ENCODE measurements at regions not wholly inside any gene's neighbourhood (a gene's known extent, or its start where the extent isn't known, plus 50 kb on each side); places are given as distances from the start of the nearest gene placed in this dataset.

DNA sequence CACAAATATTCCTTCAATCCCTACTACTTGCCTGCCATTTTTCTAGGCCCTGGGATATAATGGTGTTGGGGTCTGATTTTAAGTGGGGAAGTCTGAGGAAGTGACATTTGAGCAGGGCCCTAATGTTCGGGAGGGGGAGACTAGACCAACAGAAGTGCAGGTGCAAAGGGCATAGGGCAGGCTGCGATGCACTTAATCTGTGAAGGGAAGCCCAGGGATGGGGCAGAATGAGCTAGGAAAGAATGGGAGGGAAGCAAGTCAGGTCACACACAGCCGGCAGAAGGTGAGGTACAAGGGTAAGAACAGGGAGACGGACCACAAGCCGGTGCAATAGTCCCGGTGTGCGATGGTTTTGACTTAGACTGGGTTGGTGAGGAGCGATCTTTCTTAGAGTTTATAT, 146.8 kb downstream of the UNC5CL start:
- H3F3A ChIP-seq (ENCODE audit: insufficient read depth, low read length), result no peaks in the 10 kb centered on the region
- H3K27me3 ChIP-seq (ENCODE audit: insufficient read depth, low read length), result peaks cover 6% of the 10 kb centered on the region; the same call in 1 of the 2 replicates
- H3K79me2 ChIP-seq (ENCODE audit: insufficient read depth, low read length), result no peaks in the 10 kb centered on the region
- H3K27ac ChIP-seq (ENCODE audit: low read depth, low read length, poor library complexity, severe bottlenecking), result no peak overlapping the region
- no peaks in the 10 kb centered on the region for H3K9me2 ChIP-seq (ENCODE audit: low read depth, low read length)
- H3K4me1 ChIP-seq (ENCODE audit: insufficient read depth, low read length, severe bottlenecking), result no peaks in the 10 kb centered on the region
- no peaks in the 10 kb centered on the region for H3K36me3 ChIP-seq (ENCODE audit: insufficient read depth, low read length)
- TF ChIP-seq, protein P1, sequence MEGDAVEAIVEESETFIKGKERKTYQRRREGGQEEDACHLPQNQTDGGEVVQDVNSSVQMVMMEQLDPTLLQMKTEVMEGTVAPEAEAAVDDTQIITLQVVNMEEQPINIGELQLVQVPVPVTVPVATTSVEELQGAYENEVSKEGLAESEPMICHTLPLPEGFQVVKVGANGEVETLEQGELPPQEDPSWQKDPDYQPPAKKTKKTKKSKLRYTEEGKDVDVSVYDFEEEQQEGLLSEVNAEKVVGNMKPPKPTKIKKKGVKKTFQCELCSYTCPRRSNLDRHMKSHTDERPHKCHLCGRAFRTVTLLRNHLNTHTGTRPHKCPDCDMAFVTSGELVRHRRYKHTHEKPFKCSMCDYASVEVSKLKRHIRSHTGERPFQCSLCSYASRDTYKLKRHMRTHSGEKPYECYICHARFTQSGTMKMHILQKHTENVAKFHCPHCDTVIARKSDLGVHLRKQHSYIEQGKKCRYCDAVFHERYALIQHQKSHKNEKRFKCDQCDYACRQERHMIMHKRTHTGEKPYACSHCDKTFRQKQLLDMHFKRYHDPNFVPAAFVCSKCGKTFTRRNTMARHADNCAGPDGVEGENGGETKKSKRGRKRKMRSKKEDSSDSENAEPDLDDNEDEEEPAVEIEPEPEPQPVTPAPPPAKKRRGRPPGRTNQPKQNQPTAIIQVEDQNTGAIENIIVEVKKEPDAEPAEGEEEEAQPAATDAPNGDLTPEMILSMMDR (IDR thresholded peaks at IDR 0.05; ENCODE audit: low read length), result no peak
- TF ChIP-seq EZH2 (IDR thresholded peaks at IDR 0.05; ENCODE audit: borderline replicate concordance, low read length), result no peak
- no peak overlapping the region for H3K4me2 ChIP-seq (ENCODE audit: low read length)
- no peaks in the 10 kb centered on the region for H3K9me3 ChIP-seq (ENCODE audit: low read length)
- H4K20me1 ChIP-seq (ENCODE audit: insufficient read depth, low read length), result no peaks in the 10 kb centered on the region
- H2AFZ ChIP-seq (ENCODE audit: low read length), result no peak overlapping the region
- no peak overlapping the region for H3K4me3 ChIP-seq (ENCODE audit: low read depth, low read length, poor library complexity, severe bottlenecking)
- no peak overlapping the region for H3K9ac ChIP-seq (ENCODE audit: low read length)

DNA sequence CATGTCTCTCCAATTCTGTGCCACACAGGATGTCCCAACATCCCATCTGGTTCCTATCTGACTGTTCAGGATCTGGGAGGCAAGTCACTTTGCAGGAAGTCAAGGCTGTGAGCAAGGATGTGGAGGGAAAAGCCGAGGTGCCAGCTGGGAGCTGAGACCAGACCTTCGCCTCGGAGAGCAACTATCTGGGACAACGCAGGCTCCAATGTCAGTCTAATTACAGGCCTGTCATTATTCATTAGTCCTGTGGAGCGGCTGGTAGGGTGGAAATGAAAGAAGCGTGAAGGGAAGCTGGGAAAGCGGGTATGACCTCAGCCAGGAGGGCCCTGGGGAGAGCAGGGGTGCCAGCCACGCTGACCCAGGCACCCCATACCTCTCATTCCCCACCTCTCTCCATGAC, 147.3 kb downstream of the UNC5CL start:
- Histone ChIP-seq H3K27ac (ENCODE audit: low read depth, low read length, poor library complexity, severe bottlenecking) (no peak overlapping the region), H3K9me2 (ENCODE audit: low read depth, low read length) (no peaks in the 10 kb centered on the region), H4K20me1 (ENCODE audit: insufficient read depth, low read length) (no peaks in the 10 kb centered on the region), H3K27me3 (ENCODE audit: insufficient read depth, low read length) (peaks cover 6% of the 10 kb centered on the region; the same call in 1 of the 2 replicates), H3K36me3 (ENCODE audit: insufficient read depth, low read length) (no peaks in the 10 kb centered on the region), H3F3A (ENCODE audit: insufficient read depth, low read length) (no peaks in the 10 kb centered on the region), H3K4me2 (ENCODE audit: low read length) (no peak overlapping the region), H3K79me2 (ENCODE audit: insufficient read depth, low read length) (no peaks in the 10 kb centered on the region), H3K4me1 (ENCODE audit: insufficient read depth, low read length, severe bottlenecking) (no peaks in the 10 kb centered on the region), H3K4me3 (ENCODE audit: low read depth, low read length, poor library complexity, severe bottlenecking) (no peak overlapping the region), H3K9ac (ENCODE audit: low read length) (no peak overlapping the region), H3K9me3 (ENCODE audit: low read length) (no peaks in the 10 kb centered on the region), H2AFZ (ENCODE audit: low read length) (no peak overlapping the region)
- TF ChIP-seq, protein P1 (IDR thresholded peaks at IDR 0.05; ENCODE audit: low read length), result no peak
- no peak for TF ChIP-seq EZH2 (IDR thresholded peaks at IDR 0.05; ENCODE audit: borderline replicate concordance, low read length)

DNA sequence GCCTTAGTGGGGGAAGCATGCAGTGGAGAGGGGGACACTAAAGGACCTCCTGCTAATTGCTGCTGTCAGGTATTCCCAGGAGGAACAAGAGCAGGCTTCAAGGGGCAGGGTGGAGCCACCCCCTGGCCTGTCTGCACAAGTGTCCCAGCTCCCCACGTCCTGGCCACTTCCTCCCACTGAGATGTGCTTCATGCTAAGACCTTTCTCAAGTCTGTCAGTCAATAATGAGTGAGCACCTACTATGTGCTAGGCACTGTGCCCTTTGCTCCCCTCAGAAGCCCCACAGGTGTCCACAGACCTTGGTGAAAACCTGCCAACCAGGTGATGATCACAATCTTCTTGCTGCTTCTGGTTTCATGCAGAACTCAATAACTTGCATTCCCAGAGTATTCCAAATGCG, 147.9 kb downstream of the UNC5CL start:
- Histone ChIP-seq H4K20me1 (ENCODE audit: insufficient read depth, low read length) (no peaks in the 10 kb centered on the region), H3K4me2 (ENCODE audit: low read length) (no peak overlapping the region), H3K27me3 (ENCODE audit: insufficient read depth, low read length) (peaks cover 6% of the 10 kb centered on the region; the same call in 1 of the 2 replicates), H3K79me2 (ENCODE audit: insufficient read depth, low read length) (no peaks in the 10 kb centered on the region), H3K9me3 (ENCODE audit: low read length) (no peaks in the 10 kb centered on the region), H3K27ac (ENCODE audit: low read depth, low read length, poor library complexity, severe bottlenecking) (no peak overlapping the region), H3K9ac (ENCODE audit: low read length) (no peak overlapping the region), H3K36me3 (ENCODE audit: insufficient read depth, low read length) (no peaks in the 10 kb centered on the region), H3K9me2 (ENCODE audit: low read depth, low read length) (no peaks in the 10 kb centered on the region), H3K4me1 (ENCODE audit: insufficient read depth, low read length, severe bottlenecking) (no peaks in the 10 kb centered on the region), H3F3A (ENCODE audit: insufficient read depth, low read length) (no peaks in the 10 kb centered on the region), H2AFZ (ENCODE audit: low read length) (no peak overlapping the region), H3K4me3 (ENCODE audit: low read depth, low read length, poor library complexity, severe bottlenecking) (no peak overlapping the region)
- TF ChIP-seq, protein P1 (IDR thresholded peaks at IDR 0.05; ENCODE audit: low read length), result no peak
- no peak for TF ChIP-seq EZH2 (IDR thresholded peaks at IDR 0.05; ENCODE audit: borderline replicate concordance, low read length)
